PC-9 (cell line): ENCODE measurements at regions not wholly inside any gene's neighbourhood (a gene's known extent, or its start where the extent isn't known, plus 50 kb on each side); places are given as distances from the start of the nearest gene placed in this dataset.
A peak's percentile ranks its signal among the peaks of the same experiment; 100 is the strongest.

ENCODE experiments used
- BruUV-seq: library from RNA; stranded (reverse); fragments of 400-500 nt; replicated peaks from 2 replicates; lab custom pipeline; 2021; lab: Mats Ljungman, UMichigan
- CTCF ChIA-PET: fragments of 300-600 bp; sonication (Branson Sonifier 250); formaldehyde crosslinking; loops from one replicate; lab custom pipeline; 2022; ENCODE audit warnings: antibody characterized with exemption; lab: Charles Lee
- POLR2A ChIA-PET: fragments of 300-600 bp; sonication (Branson Sonifier 250); formaldehyde crosslinking; loops from one replicate; lab custom pipeline; 2022; ENCODE audit warnings: antibody characterized with exemption; ENCODE audit not compliant: unreplicated experiment; lab: Charles Lee
- DNase-seq, 2 experiments: peaks; one replicate each; pipeline versions ENCODE4 v3.0.0 to v3.0.0-alpha.2; 2015 to 2022; ENCODE audit warnings: mixed read lengths in 1 of 2
- H2AFZ ChIP-seq: fragments of 200-600 bp; sonication (generic); 2 replicates; pipeline ENCODE4 v1.8.1; 2017; ENCODE audit warnings: antibody characterized with exemption
- H3F3A ChIP-seq: fragments of 200-600 bp; sonication (generic); 2 replicates; pipeline ENCODE4 v1.8.1; 2017; ENCODE audit warnings: antibody characterized with exemption, mild to moderate bottlenecking, low read depth; ENCODE audit not compliant: insufficient read depth
- H3K27ac ChIP-seq: fragments of 200-600 bp; sonication (generic); 2 replicates; pipeline ENCODE4 v1.6.1; 2016; ENCODE audit warnings: mixed run types
- H3K27me3 ChIP-seq: fragments of 200-600 bp; sonication (generic); 2 replicates; pipeline ENCODE4 v1.6.1; 2016; ENCODE audit warnings: low read depth, mixed run types; ENCODE audit not compliant: insufficient read depth
- H3K36me3 ChIP-seq: fragments of 200-600 bp; sonication (generic); 2 replicates; pipeline ENCODE4 v1.6.1; 2016; ENCODE audit warnings: low read depth, mixed run types
- H3K4me1 ChIP-seq: fragments of 200-600 bp; sonication (generic); replicated peaks from 2 replicates; pipeline ENCODE4 v1.6.1; 2016; ENCODE audit warnings: mixed run types; ENCODE audit not compliant: insufficient read depth
- H3K4me2 ChIP-seq: fragments of 200-600 bp; sonication (generic); 2 replicates; pipeline ENCODE4 v1.6.1; 2017; ENCODE audit warnings: mixed run types
- H3K4me3 ChIP-seq: fragments of 200-600 bp; sonication (generic); 2 replicates; pipeline ENCODE4 v1.6.1; 2016; ENCODE audit warnings: mixed run types
- H3K79me2 ChIP-seq: fragments of 200-600 bp; sonication (generic); 2 replicates; pipeline ENCODE4 v1.6.1; 2017; ENCODE audit warnings: low read depth, mixed run types
- H3K9me2 ChIP-seq: fragments of 200-600 bp; sonication (generic); 2 replicates; pipeline ENCODE4 v1.8.1; 2017; ENCODE audit warnings: mild to moderate bottlenecking; ENCODE audit not compliant: insufficient read depth
- H3K9me3 ChIP-seq: fragments of 200-600 bp; sonication (generic); 2 replicates; pipeline ENCODE4 v1.8.1; 2016; ENCODE audit warnings: low read depth; ENCODE audit not compliant: insufficient read depth
- H4K20me1 ChIP-seq: fragments of 200-600 bp; sonication (generic); 2 replicates; pipeline ENCODE4 v1.8.1; 2017; ENCODE audit not compliant: insufficient read depth
- EZH2 ChIP-seq: fragments of 200-600 bp; sonication (generic); IDR thresholded peaks from 2 replicates; pipeline ENCODE4 v1.8.0; 2017; ENCODE audit warnings: antibody characterized with exemption, low read depth
- intact Hi-C: fragments of 100-400 bp; cut with micrococcal nuclease; formaldehyde crosslinking; loops from one replicate; pipeline ENCODE4 v1.10.0; 2022; ENCODE audit not compliant: unreplicated experiment
- TF ChIP-seq, protein P1 (sequence below): fragments of 200-600 bp; sonication (generic); conservative IDR thresholded peaks from 2 replicates; pipeline ENCODE4 v1.6.1; 2017; ENCODE audit warnings: mixed run types, antibody characterized with exemption, mild to moderate bottlenecking, moderate library complexity

DNA sequence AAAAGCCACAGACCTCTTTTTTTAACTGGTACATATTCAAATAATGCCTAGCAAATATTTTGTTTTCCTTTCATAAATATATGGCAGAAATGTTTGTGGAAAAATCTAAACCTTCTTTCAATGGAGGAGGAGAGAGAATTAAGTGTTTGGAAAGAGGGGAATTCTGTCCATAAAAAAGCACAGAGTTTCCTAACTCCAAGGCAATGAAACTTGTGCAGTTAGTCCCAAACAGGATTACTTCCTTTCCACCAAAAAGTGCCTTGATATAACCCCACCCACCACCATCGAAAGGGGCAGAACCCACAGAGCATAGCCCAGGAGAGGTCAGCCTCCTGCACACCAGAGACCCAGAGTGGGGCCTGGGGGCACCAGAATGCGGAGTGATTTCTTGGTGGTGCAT lies 106.3 kb downstream of the OGFRL1 start:
- Histone ChIP-seq H3K9me2 (no peaks in the 10 kb centered on the region), H3K4me2 (peak overlapping the region; percentile 37), H3K4me3 (no peak overlapping the region), H3K79me2 (peaks cover 7% of the 10 kb centered on the region; the same call in 1 of the 2 replicates), H3K9me3 (no peaks in the 10 kb centered on the region; the same call in 1 of the 2 replicates), H2AFZ (no peak overlapping the region), H3K27ac (peak overlapping the region; percentile 58), H4K20me1 (no peaks in the 10 kb centered on the region), H3K27me3 (no peaks in the 10 kb centered on the region), H3F3A (peaks cover 24% of the 10 kb centered on the region), H3K36me3 (peaks cover 42% of the 10 kb centered on the region), H3K4me1 (peaks cover 34% of the 10 kb centered on the region)
- no peak for TF ChIP-seq EZH2
- TF ChIP-seq, protein P1, sequence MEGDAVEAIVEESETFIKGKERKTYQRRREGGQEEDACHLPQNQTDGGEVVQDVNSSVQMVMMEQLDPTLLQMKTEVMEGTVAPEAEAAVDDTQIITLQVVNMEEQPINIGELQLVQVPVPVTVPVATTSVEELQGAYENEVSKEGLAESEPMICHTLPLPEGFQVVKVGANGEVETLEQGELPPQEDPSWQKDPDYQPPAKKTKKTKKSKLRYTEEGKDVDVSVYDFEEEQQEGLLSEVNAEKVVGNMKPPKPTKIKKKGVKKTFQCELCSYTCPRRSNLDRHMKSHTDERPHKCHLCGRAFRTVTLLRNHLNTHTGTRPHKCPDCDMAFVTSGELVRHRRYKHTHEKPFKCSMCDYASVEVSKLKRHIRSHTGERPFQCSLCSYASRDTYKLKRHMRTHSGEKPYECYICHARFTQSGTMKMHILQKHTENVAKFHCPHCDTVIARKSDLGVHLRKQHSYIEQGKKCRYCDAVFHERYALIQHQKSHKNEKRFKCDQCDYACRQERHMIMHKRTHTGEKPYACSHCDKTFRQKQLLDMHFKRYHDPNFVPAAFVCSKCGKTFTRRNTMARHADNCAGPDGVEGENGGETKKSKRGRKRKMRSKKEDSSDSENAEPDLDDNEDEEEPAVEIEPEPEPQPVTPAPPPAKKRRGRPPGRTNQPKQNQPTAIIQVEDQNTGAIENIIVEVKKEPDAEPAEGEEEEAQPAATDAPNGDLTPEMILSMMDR: no peak
- no TSS peak for BruUV-seq
- CTCF ChIA-PET: no interaction called here
- no peak for DNase-seq
- POLR2A ChIA-PET: no interaction called here
- intact Hi-C loops: no loop called here

DNA sequence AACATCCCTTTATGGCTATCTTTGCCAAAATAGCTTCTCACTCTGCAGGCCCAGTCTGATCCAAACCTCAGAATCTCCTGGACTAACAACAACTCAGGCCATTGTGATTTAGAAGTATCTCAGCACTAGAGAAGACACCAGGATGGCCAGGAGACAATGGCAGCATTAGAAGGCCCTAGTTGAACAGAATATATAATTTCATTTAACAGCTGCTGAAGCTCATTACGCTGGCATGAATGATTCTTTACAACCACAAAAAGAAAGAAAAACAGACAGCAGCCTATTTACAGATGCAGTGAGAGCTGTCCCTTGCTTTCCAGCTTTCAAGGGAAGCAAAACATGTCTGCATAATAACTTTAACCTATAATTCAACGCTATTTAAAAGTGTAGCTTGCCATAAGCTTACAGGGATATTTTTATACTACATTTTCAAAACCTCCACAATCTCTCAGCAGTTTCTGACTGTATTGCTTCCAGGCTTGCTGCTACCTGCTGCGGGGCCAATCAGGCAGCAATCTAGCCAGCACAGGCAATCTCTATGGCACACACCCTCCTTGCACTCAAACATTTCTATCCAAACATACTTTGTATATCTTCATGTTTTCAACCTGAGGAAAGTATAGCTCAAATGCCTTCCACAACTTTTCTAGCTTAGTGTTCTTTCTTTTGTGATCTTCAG lies 107.3 kb downstream of the OGFRL1 start:
- Histone ChIP-seq H3K4me3 (no peak overlapping the region), H3K27me3 (no peaks in the 10 kb centered on the region), H3F3A (peaks cover 24% of the 10 kb centered on the region), H4K20me1 (no peaks in the 10 kb centered on the region), H3K27ac (peak overlapping the region; percentile 58), H3K36me3 (peaks cover 40% of the 10 kb centered on the region), H3K9me2 (no peaks in the 10 kb centered on the region), H3K9me3 (no peaks in the 10 kb centered on the region; the same call in 1 of the 2 replicates), H3K4me1 (peaks cover 43% of the 10 kb centered on the region), H2AFZ (no peak overlapping the region), H3K4me2 (no peak overlapping the region), H3K79me2 (peaks cover 12% of the 10 kb centered on the region)
- BruUV-seq: no TSS peak
- TF ChIP-seq, protein P1: no peak
- no peak for TF ChIP-seq EZH2
- intact Hi-C loops: no loop called here
- DNase-seq: no peak
- POLR2A ChIA-PET: no interaction called here
- CTCF ChIA-PET: interaction anchor here (0.8 kb wide), 1 partner anchor 23 kb away, joined by 3 read pairs; no protein-coding TSS in a partner anchor

DNA sequence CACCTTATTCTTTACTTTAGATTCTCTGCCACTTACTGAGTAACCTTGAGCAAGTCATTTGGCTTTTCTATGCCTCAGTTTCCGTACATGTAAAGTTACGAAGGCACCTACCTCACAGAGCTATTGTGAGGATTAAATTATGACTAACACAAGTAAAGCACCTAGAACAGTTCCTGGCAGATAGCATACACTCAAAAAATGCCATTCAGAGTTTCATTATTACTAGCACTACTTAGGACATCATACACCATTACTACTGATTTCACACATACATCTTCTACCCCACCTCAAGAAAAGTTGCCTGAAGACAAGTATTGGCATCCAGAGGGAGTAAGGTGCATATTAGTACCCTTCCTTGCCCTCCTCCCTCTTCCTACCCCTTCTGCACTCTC lies 107.8 kb downstream of the OGFRL1 start:
- CTCF ChIA-PET: interaction anchor here (0.8 kb wide), 1 partner anchor 22 kb away, joined by 3 read pairs; no protein-coding TSS in a partner anchor
- no peaks in the 10 kb centered on the region for H3K27me3 ChIP-seq
- H3K9me3 ChIP-seq: no peaks in the 10 kb centered on the region; the same call in 1 of the 2 replicates
- H3K79me2 ChIP-seq: peaks cover 16% of the 10 kb centered on the region
- H2AFZ ChIP-seq: no peak overlapping the region
- TF ChIP-seq, protein P1: no peak
- TF ChIP-seq EZH2: no peak
- H3K36me3 ChIP-seq: peaks cover 40% of the 10 kb centered on the region
- BruUV-seq: no TSS peak
- no peak overlapping the region for H3K27ac ChIP-seq
- H3K4me1 ChIP-seq: peaks cover 43% of the 10 kb centered on the region
- intact Hi-C loops: no loop called here
- peaks cover 24% of the 10 kb centered on the region for H3F3A ChIP-seq
- POLR2A ChIA-PET: no interaction called here
- H3K9me2 ChIP-seq: no peaks in the 10 kb centered on the region
- no peak for DNase-seq
- no peak overlapping the region for H3K4me3 ChIP-seq
- no peak overlapping the region for H3K4me2 ChIP-seq
- no peaks in the 10 kb centered on the region for H4K20me1 ChIP-seq
